ENCODE measurements at regions not wholly inside any gene's neighbourhood (a gene's known extent, or its start where the extent isn't known, plus 50 kb on each side); places are given as distances from the start of the nearest gene placed in this dataset.

GRCh38 chr3:193187070-193187722 lies 53.8 kb upstream of the PLAAT1 start:
- no peak for DNase-seq (ENCODE audit: low read depth in 3 of 3, low spot score in 2 of 3)

GRCh38 chr3:193190146-193190786 lies 50.8 kb upstream of the PLAAT1 start:
- DNase-seq (ENCODE audit: low read depth in 3 of 3, low spot score in 2 of 3) = no peak

Measured in right renal cortex interstitium (tissue), 3 donors.